Activated T-helper 17 cell treated with anti-CD3 and anti-CD28 coated beads, Interleukin-2, amount 50 U/mL, for 72 hours (primary cell): ENCODE measurements at regions not wholly inside any gene's neighbourhood (a gene's known extent, or its start where the extent isn't known, plus 50 kb on each side); places are given as distances from the start of the nearest gene placed in this dataset.

Experiments used
- ATAC-seq: fragments of 150-1000 bp; cut with Tn5 transposase; replicated peaks from 2 replicates; pipeline ENCODE4 v1.10.0; 2021; ENCODE audit warnings: mild to moderate bottlenecking, moderate library complexity
- H3K27ac Mint-ChIP-seq: one replicate; pipeline ENCODE4 v1.8.0; 2022; ENCODE audit warnings: mixed read lengths
- H3K27me3 Mint-ChIP-seq: one replicate; pipeline ENCODE4 v1.8.0; 2022; ENCODE audit warnings: mixed read lengths
- H3K36me3 Mint-ChIP-seq: one replicate; pipeline ENCODE4 v1.8.0; 2022; ENCODE audit warnings: low read depth, mild to moderate bottlenecking, mixed read lengths
- H3K4me1 Mint-ChIP-seq: one replicate; pipeline ENCODE4 v1.8.0; 2022; ENCODE audit warnings: mixed read lengths
- H3K4me3 Mint-ChIP-seq: one replicate; pipeline ENCODE4 v1.8.0; 2022; ENCODE audit warnings: mild to moderate bottlenecking, mixed read lengths
- H3K9me3 Mint-ChIP-seq: one replicate; pipeline ENCODE4 v1.8.0; 2022; ENCODE audit warnings: mixed read lengths

DNA sequence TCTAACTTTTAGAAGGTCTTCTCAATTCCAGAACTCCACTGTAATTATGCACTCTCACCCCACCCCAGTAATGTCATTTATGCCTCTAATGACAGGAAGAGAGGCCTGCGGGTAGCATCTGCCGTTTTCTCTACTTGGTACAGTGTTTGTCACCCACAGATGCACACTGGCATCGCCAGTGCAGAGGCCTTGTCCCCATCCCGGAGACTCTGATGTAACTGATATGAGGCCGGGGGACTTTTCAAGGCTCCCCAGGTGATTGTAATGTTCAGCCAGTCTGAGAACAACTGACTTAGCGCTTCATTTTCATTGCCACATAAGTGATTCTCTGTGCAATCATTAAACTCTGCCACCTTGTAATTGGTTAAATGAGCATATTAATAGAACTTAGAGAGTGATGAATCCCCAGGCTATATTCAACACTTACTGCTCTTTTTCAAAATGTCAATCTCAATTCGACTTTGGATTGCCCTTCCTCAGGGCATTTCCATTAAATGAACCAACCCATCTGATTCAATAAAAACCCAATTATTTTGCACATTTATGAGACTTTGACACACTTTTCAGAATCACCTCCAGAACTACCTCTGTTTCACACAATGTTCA lies 113.2 kb downstream of the HERPUD2 start:
- Mint-ChIP-seq H3K9me3 (no peaks in the 10 kb centered on the region), H3K36me3 (no peaks in the 10 kb centered on the region), H3K4me1 (no peaks in the 10 kb centered on the region), H3K4me3 (no peak overlapping the region), H3K27ac (no peak overlapping the region), H3K27me3 (peaks cover 4% of the 10 kb centered on the region)
- no peak for ATAC-seq

DNA sequence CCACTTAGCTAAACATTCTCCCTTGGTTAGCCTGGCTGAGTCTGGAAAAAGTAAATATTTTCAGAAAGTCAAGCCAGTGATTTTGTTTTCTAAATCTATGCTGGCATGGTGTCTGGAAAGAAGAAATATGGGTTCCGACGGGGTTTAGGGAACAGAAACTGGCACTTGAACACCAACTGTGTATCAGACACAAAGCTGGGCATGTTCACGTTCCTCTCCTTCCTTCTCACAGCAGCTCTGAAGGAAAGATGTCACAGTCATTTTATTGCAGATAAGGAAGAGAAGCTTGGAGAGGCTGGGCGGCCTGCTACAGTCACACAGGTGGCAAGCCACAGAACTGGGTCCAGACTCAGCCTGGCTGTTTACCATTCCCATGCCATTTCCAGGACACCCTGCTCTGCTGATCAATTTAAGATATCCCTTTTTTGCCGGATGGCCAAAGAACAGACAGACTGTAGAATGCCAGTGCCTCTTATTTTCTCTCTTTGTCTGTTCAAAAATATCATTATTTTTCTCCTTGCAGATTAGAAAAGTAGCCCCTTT lies 118.8 kb downstream of the HERPUD2 start:
- no peaks in the 10 kb centered on the region for H3K9me3 Mint-ChIP-seq
- no peak overlapping the region for H3K4me3 Mint-ChIP-seq
- no peaks in the 10 kb centered on the region for H3K36me3 Mint-ChIP-seq
- ATAC-seq, result no peak
- H3K4me1 Mint-ChIP-seq, result no peaks in the 10 kb centered on the region
- no peaks in the 10 kb centered on the region for H3K27me3 Mint-ChIP-seq
- no peak overlapping the region for H3K27ac Mint-ChIP-seq

DNA sequence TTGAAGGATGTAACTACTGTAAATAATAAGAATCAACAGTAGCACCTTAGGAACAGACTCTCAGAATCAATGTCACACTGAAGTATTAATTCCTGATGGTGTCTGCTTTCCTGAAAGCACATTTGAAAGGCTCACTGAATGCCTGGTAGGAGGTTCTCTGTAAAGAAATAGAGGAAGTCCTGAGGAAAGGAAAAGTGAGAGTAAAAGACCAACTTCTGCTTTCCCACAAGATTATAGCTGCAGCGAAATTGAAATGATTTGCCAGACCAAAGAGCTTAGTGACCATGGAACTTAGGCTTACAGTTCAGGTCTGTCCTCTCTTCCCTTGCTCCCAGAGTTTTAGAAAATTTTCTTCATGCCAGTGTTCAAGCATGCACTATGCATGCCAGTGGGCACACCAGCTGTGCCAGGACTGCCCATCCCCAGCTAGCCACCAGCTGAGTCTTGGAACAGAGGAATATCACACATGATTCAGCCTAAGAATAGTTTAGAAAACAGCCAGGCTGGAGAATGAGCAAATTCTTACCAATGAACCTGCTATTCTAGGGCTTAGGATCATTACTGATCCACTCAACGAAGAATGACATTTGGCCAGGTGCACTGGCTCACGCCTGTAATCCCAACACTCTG lies 123.2 kb downstream of the HERPUD2 start:
- Mint-ChIP-seq H3K4me1 (no peaks in the 10 kb centered on the region), H3K36me3 (no peaks in the 10 kb centered on the region), H3K27me3 (no peaks in the 10 kb centered on the region)

DNA sequence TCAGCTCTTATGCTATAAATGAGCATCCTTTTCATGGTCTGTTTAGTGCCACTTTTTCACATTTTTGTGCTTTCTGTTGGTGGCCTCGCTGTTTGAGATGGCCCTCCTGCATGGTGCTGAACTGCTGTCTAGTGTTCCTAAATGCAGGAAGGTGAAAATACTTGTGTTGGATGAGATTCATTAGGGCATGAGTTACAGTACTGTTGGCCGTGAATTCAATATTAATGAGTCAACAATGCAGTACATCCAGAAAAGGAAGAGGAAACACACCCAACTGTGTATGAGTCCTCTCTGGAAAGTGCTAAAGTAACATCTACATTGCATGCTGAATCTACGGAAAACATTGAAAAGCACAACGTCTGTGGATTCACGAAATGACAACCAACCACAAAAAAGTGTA lies 124.0 kb downstream of the HERPUD2 start:
- H3K27ac Mint-ChIP-seq, result no peak overlapping the region
- no peak overlapping the region for H3K4me3 Mint-ChIP-seq
- H3K27me3 Mint-ChIP-seq, result no peaks in the 10 kb centered on the region
- no peaks in the 10 kb centered on the region for H3K4me1 Mint-ChIP-seq
- no peaks in the 10 kb centered on the region for H3K9me3 Mint-ChIP-seq
- ATAC-seq, result no peak
- no peaks in the 10 kb centered on the region for H3K36me3 Mint-ChIP-seq

More for the DNA sequence above, 123.2 kb downstream of the HERPUD2 start:
- Mint-ChIP-seq H3K27ac (no peak overlapping the region), H3K4me3 (no peak overlapping the region), H3K9me3 (no peaks in the 10 kb centered on the region)
- ATAC-seq, result no peak

DNA sequence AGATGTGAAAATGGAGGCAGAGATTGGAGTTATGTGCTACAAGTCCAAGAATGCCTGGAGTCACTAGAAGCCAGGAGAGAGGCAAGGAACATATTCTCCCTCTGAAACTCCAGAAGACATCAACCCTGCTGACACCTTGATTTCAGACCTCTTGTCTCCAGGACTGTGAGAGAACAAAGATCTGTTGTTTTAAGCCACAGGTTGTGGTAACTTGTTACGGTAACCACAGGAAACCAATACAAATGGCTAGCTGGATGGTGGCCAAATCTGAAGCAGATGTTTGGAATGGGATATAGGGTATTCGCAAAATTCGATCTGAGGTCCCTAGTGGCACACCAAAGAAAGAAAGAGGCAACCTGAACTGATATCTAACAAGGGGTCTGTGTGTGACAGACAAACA lies 129.0 kb downstream of the HERPUD2 start:
- Mint-ChIP-seq H3K9me3 (no peaks in the 10 kb centered on the region), H3K4me1 (no peaks in the 10 kb centered on the region), H3K27ac (no peak overlapping the region), H3K27me3 (peaks cover 4% of the 10 kb centered on the region), H3K36me3 (no peaks in the 10 kb centered on the region), H3K4me3 (no peak overlapping the region)
- no peak for ATAC-seq

DNA sequence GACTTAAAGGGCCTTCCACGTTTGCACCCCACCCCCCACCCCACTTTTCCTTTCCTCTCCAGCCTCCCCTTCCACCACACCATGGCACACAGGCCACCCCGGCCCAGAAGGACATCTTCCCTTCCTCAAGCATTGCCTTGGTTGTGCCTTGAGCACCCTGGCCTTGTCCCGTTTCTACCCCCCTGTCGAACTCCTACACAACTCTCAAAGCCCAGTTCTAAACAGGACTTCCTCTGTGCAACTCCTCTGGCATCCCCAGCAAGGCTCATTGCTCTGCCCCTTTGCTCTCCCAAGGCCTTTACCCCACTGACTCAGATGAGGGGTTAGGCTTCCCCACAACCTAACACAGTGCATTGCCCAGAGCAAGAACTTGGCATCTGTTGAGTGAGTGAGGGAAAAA lies 136.1 kb downstream of the HERPUD2 start:
- Mint-ChIP-seq H3K4me1 (no peaks in the 10 kb centered on the region), H3K9me3 (no peaks in the 10 kb centered on the region), H3K4me3 (no peak overlapping the region), H3K27me3 (peaks cover 9% of the 10 kb centered on the region), H3K36me3 (no peaks in the 10 kb centered on the region), H3K27ac (no peak overlapping the region)
- no peak for ATAC-seq

DNA sequence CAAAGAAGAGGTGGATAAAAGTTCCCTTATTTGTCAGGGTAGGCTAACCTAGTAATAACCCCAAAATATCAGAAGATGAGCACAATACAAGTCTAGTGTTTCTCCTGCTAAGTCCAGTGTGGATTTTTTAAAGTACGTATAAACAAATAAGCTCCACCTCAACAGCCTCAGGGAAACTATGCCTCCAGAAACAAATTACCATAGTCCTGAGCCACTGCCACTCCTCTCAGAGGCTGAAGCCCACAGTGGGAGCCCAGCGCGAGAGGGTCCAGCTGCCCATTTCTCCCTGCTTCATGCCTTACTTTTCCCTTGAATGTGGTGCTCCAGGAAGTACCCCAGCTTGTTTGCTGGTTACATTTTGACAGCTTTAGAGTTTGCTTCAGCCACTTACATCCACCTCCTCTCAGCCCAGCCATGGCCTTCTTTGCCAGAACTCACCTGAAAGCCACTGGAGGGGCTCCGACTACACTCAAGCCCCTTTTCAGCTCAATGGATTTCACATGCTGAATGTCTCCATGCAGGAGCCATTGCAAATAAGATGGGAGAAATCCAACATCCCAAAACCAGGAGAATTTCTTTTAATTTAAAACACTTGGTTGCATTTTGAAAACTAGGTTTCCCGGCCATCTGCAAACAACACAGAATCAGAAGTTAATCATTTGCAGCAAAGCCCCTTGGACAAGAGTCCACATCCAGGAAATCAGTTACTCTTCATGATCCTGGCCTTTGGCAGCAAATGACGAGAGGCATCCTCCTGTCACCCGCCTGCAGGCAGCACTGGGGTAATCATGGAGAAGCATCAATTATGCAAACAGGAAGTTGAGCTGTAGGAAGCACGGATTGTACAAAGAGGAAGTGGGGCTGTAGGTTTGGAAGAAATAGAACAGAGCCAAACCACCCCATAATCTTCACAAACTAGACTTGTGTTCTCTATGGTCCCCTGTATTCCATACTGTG lies 138.1 kb downstream of the HERPUD2 start:
- Mint-ChIP-seq H3K4me3 (no peak overlapping the region), H3K36me3 (no peaks in the 10 kb centered on the region), H3K27ac (no peak overlapping the region), H3K4me1 (no peaks in the 10 kb centered on the region), H3K9me3 (no peaks in the 10 kb centered on the region), H3K27me3 (peaks cover 15% of the 10 kb centered on the region)
- ATAC-seq, result no peak

DNA sequence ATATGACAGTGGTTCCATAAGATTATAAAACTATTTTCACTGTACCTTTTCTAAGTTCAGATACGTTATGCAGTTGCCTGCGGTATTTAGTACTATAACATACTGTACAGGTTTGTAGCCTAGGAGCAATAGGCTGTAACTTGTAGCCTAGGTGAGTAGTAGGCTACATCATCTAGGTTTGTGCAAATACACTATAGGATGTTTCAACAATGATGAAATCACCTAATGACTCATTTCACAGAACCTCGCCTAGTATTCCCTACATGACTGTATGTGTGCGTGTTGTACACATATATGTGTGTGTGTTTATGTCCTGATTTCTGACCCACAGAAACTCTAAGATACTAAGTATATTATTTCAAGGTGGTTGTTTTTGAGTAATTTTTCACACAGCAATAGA lies 139.0 kb downstream of the HERPUD2 start:
- Mint-ChIP-seq H3K27me3 (peaks cover 11% of the 10 kb centered on the region), H3K4me1 (no peaks in the 10 kb centered on the region), H3K27ac (no peak overlapping the region), H3K4me3 (no peak overlapping the region), H3K9me3 (no peaks in the 10 kb centered on the region), H3K36me3 (no peaks in the 10 kb centered on the region)
- ATAC-seq, result peak; percentile 97

DNA sequence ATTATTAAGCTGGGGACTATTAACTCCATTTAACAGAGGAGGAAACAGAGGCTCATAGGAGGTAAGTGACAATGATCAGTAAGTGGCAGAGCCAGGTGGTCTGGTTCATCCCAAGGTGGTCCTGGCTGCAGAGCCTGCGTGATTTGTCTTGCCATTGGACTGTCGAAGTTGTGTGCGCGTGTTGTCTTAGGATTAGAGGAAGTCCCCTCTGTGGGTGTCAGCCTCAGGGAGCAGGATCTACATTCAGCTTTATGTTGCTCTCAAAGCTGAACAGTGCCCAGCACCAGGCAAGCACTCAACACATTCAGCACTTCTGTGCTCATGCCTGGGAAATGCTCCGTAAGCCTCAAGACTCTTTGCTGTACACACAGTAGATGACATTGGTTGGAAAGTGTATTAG lies 139.5 kb downstream of the HERPUD2 start:
- no peak for ATAC-seq
- Mint-ChIP-seq H3K4me1 (no peaks in the 10 kb centered on the region), H3K27me3 (peaks cover 8% of the 10 kb centered on the region), H3K36me3 (no peaks in the 10 kb centered on the region), H3K9me3 (no peaks in the 10 kb centered on the region), H3K27ac (no peak overlapping the region), H3K4me3 (no peak overlapping the region)

DNA sequence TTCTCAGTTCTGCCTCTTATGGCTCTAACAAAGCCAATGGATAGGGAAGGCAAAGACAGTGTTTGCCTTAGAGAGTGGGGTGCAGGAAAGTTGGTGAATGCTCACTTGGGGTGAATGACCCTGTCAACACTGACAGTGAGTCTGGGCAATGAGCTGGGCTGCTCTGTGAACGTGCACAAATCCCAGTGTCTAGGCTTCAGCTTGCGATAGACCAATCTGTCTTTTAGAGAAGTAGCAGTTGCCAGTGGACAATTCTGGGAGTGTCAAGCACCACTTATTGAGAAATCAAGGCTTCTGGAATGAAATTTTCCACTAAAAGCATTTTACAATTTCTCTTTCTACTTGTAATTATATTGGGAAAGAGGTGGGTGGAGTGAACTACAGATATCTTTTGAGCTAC lies 141.4 kb downstream of the HERPUD2 start:
- Mint-ChIP-seq H3K27ac (no peak overlapping the region), H3K4me1 (no peaks in the 10 kb centered on the region), H3K27me3 (peaks cover 8% of the 10 kb centered on the region), H3K9me3 (no peaks in the 10 kb centered on the region), H3K4me3 (no peak overlapping the region), H3K36me3 (no peaks in the 10 kb centered on the region)
- ATAC-seq, result no peak

DNA sequence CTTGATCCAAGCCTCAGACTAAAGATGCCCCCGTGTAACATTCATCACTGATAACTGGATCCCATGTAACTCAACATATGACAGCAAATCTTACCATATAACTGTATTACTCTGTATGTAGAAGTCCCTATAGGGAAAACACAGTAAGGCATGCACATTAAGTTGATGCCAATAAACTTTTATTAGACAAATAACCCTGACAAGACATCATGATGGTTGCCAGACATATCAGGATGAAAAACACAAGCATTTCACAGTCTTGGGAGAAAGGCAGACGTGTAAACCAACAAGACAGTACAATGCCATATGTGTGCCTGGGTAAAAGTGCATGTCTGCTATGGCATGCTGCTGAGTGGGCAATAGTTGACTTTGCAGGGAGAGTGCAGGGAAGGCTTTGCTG lies 142.2 kb downstream of the HERPUD2 start:
- no peak overlapping the region for H3K4me3 Mint-ChIP-seq
- peaks cover 5% of the 10 kb centered on the region for H3K27me3 Mint-ChIP-seq
- ATAC-seq, result no peak
- H3K36me3 Mint-ChIP-seq, result no peaks in the 10 kb centered on the region
- no peaks in the 10 kb centered on the region for H3K4me1 Mint-ChIP-seq
- no peak overlapping the region for H3K27ac Mint-ChIP-seq
- H3K9me3 Mint-ChIP-seq, result no peaks in the 10 kb centered on the region

DNA sequence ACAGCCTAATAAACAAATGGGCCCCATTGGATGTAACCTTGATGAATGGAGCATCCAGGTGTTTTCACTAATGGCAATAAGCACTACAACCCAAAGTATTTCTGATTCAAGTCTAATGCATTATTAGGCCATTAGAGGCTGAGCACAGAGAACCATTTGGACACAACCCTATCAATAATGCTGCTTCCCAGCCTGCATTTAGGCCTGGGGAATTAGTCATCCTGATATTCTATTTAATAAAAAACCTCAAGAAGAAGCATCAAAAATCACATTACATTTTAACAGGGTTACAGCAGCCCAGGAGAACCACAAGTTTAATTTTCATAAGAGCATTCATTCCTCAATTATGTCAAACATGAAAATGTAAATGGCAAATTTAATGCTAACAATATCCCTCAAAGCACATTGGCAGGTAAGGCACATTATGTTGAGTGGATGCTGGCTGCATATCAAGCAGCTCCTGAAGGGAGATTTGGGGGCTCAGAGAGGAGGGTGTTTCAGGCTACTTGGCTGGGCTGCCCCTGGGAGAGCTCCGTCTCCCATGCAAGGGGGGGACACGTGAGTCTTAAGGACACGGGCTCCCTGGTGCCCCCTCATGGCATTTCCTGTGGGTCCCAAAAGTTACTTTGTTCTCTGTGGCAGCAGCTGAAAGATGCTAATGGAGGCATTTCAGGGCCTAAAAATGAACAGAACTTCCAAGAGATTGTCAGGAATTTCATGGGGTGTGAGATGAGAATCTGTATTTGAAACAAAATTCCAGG lies 143.4 kb downstream of the HERPUD2 start:
- ATAC-seq, result no peak
- Mint-ChIP-seq H3K27ac (no peak overlapping the region), H3K4me1 (no peaks in the 10 kb centered on the region), H3K9me3 (no peaks in the 10 kb centered on the region), H3K36me3 (no peaks in the 10 kb centered on the region), H3K27me3 (peaks cover 9% of the 10 kb centered on the region), H3K4me3 (no peak overlapping the region)

DNA sequence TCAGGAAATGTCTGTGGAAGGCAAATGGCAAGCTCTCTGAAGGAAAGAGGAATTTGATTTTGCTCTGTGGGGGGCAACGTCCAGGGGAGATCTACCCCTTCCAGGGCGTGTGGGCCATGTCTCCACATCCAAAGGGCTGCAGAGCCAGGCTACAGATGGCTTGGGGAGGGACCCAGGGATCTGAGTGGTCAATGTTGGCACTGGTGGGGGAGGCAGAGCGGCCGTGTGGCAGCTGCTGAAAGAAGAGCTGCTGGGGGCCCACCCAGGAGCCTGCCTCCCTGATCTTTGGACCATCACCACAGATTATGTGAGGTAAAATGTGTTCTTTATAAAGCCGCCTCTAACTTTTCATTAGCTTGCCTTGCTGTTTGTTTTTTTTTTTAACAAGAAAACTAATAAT lies 144.1 kb downstream of the HERPUD2 start:
- Mint-ChIP-seq H3K27ac (no peak overlapping the region), H3K9me3 (no peaks in the 10 kb centered on the region), H3K27me3 (peaks cover 9% of the 10 kb centered on the region), H3K36me3 (no peaks in the 10 kb centered on the region), H3K4me3 (no peak overlapping the region), H3K4me1 (no peaks in the 10 kb centered on the region)
- no peak for ATAC-seq

DNA sequence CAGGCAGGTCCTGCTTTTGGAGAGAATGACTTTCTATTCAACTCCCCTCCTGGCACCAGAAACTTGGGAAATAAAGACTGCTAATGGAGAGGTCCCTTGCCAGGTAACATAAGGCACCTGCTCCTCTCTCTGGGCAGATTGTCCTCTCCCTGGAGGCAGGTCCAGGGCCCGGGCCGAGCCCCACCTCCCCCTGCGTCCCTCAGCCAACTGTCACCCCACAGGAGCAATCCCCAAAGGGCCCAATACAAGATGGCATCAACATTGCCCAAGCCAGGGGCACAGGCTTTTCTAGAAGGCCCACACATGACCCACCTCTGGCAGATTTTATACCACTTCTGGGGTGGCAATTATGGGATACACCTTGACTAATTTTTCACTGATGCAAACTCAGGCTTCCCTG lies 145.2 kb downstream of the HERPUD2 start:
- Mint-ChIP-seq H3K9me3 (no peaks in the 10 kb centered on the region), H3K4me1 (no peaks in the 10 kb centered on the region), H3K27me3 (peaks cover 9% of the 10 kb centered on the region), H3K36me3 (no peaks in the 10 kb centered on the region), H3K4me3 (no peak overlapping the region), H3K27ac (no peak overlapping the region)
- ATAC-seq, result no peak
